SU-DHL-6 (cell line): ENCODE measurements at regions not wholly inside any gene's neighbourhood (a gene's known extent, or its start where the extent isn't known, plus 50 kb on each side); places are given as distances from the start of the nearest gene placed in this dataset.

Experiments used
- H2AFZ ChIP-seq: fragments of 200-600 bp; sonication (generic); 2 replicates; pipeline ENCODE4 v1.6.1; 2014; ENCODE audit warnings: low read depth, mild to moderate bottlenecking, moderate library complexity, mixed read lengths, antibody characterized with exemption, low read length; ENCODE audit not compliant: severe bottlenecking
- H3F3A ChIP-seq: fragments of 200-600 bp; shearing (Covaris generic); 2 replicates; pipeline ENCODE4 v1.6.0; 2016; ENCODE audit warnings: antibody characterized with exemption, mild to moderate bottlenecking; ENCODE audit not compliant: insufficient read depth
- H3K27ac ChIP-seq: fragments of 200-600 bp; sonication (generic); 2 replicates; pipeline ENCODE4 v1.5.1; 2016; ENCODE audit warnings: low read depth, mild to moderate bottlenecking, low read length, moderate library complexity, mixed read lengths
- H3K27me3 ChIP-seq: fragments of 200-600 bp; sonication (generic), shearing (Covaris generic); 2 replicates; pipeline ENCODE4 v1.6.0; 2014; ENCODE audit warnings: mild to moderate bottlenecking, low read length
- H3K36me3 ChIP-seq: fragments of 200-600 bp; sonication (generic); 2 replicates; pipeline ENCODE4 v1.6.1; 2014; ENCODE audit warnings: mild to moderate bottlenecking, low read length, mixed read lengths
- H3K4me2 ChIP-seq: fragments of 300-600, 200-600 bp; shearing (Covaris generic), sonication (generic); 2 replicates; pipeline ENCODE4 v1.6.0; 2014; ENCODE audit warnings: low read length, low read depth, mild to moderate bottlenecking; ENCODE audit not compliant: poor library complexity, severe bottlenecking
- H3K4me3 ChIP-seq: fragments of 200-600 bp; sonication (generic); 2 replicates; pipeline ENCODE4 v1.5.1; 2014; ENCODE audit warnings: antibody characterized with exemption, low read length, mild to moderate bottlenecking, mixed read lengths; ENCODE audit not compliant: insufficient read depth, poor library complexity, severe bottlenecking
- H3K79me2 ChIP-seq: fragments of 200-600 bp; sonication (generic); 2 replicates; pipeline ENCODE4 v1.6.1; 2014; ENCODE audit warnings: mild to moderate bottlenecking, low read length, moderate library complexity; ENCODE audit not compliant: insufficient read depth
- H3K9ac ChIP-seq: fragments of 200-600 bp; sonication (generic); 2 replicates; pipeline ENCODE4 v1.7.0; 2014; ENCODE audit warnings: mild to moderate bottlenecking, low read length
- H3K9me2 ChIP-seq: fragments of 200-600 bp; sonication (generic); replicated peaks from 2 replicates; pipeline ENCODE4 v1.6.1; 2014; ENCODE audit warnings: low read length; ENCODE audit not compliant: insufficient read depth
- H3K9me3 ChIP-seq: fragments of 200-600 bp; sonication (generic); 2 replicates; pipeline ENCODE4 v1.6.1; 2014; ENCODE audit warnings: low read length, mixed read lengths; ENCODE audit not compliant: insufficient read depth
- H4K20me1 ChIP-seq: fragments of 200-600 bp; sonication (generic); 2 replicates; pipeline ENCODE4 v1.6.1; 2014; ENCODE audit warnings: low read depth, mild to moderate bottlenecking, antibody characterized with exemption, low read length, moderate library complexity, mixed read lengths
- CTCF ChIP-seq: fragments of 200-600 bp; sonication (generic); IDR thresholded peaks from one replicate; pipeline ENCODE4 v1.5.1; 2017; ENCODE audit warnings: antibody characterized with exemption, mild to moderate bottlenecking, low read length, moderate library complexity; ENCODE audit not compliant: insufficient read depth, poor library complexity, severe bottlenecking
- EZH2phosphoT487 ChIP-seq: fragments of 200-600 bp; sonication (generic), shearing (Covaris generic); conservative IDR thresholded peaks from 2 replicates; pipeline ENCODE4 v1.6.1; 2018; ENCODE audit warnings: mild to moderate bottlenecking, antibody characterized with exemption, low read length, moderate library complexity, mixed read lengths

DNA sequence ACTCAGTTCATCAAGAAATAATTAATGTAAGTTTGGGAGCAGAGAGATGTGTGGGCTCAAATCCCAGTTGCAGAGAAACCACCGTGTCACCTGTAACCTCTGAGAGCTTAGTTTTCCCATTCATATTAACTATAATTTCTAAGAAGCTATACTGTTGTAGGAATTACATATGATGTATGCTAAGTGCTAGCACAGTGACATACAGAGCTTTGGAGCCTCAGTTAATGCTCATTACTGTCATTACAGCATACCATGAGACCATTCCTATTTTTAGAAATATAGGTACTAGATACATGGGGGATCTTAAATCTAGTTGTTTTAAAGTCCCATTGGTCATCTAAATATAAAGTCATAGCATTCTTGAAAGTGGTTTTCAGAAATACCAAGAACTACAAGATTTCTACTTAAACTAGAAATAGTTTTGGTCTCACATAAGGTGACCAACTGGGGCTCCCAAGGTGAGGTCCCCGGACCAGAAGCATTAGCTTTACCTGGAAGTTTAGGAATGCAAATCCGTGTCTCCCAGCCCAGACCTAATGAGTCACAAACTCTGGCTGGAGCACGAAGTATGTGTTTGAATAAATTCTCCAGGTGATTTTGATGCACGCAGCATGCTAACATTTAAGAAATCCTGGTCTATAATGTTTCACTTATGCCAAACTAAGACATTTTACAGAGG is 144.6 kb downstream of the LACC1 start:
- H3K4me3 ChIP-seq = no peak overlapping the region
- no peak overlapping the region for H3K27ac ChIP-seq
- no peak overlapping the region for H3K4me2 ChIP-seq
- H3K9me3 ChIP-seq = no peaks in the 10 kb centered on the region
- no peaks in the 10 kb centered on the region for H3K36me3 ChIP-seq
- H3K27me3 ChIP-seq = no peaks in the 10 kb centered on the region
- H3K9ac ChIP-seq = no peak overlapping the region
- no peak for TF ChIP-seq EZH2phosphoT487
- TF ChIP-seq CTCF = no peak
- H4K20me1 ChIP-seq = no peaks in the 10 kb centered on the region
- no peaks in the 10 kb centered on the region for H3K79me2 ChIP-seq
- no peaks in the 10 kb centered on the region for H3K9me2 ChIP-seq
- H3F3A ChIP-seq = no peaks in the 10 kb centered on the region
- no peak overlapping the region for H2AFZ ChIP-seq

DNA sequence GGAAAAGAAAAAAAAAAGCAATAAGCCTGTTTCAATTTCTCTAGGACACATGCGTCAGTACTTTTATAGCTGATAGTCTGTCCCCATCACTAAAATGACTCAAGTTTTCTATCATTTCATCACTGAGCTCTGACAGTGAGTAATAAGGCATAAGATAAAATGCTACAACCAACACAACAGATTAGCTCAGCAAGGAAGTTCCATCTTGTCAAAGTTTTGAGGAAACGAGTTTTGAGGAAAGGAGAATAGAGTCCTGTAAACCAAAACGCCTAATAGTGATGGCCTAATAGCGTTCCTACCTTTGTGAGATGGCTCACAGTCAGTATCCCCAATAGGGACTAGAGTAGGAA is 145.1 kb downstream of the LACC1 start:
- Histone ChIP-seq H4K20me1 (no peaks in the 10 kb centered on the region), H3K27ac (no peak overlapping the region), H3K79me2 (no peaks in the 10 kb centered on the region), H3F3A (no peaks in the 10 kb centered on the region), H3K4me2 (no peak overlapping the region), H3K36me3 (no peaks in the 10 kb centered on the region), H3K9me3 (no peaks in the 10 kb centered on the region), H3K9ac (no peak overlapping the region), H3K9me2 (no peaks in the 10 kb centered on the region), H3K4me3 (no peak overlapping the region), H3K27me3 (no peaks in the 10 kb centered on the region), H2AFZ (no peak overlapping the region)
- no peak for TF ChIP-seq CTCF
- no peak for TF ChIP-seq EZH2phosphoT487

- no peaks in the 10 kb centered on the region for H3K9me2 ChIP-seq
- TF ChIP-seq CTCF (no peak), EZH2phosphoT487 (no peak)
- H3K9ac ChIP-seq = no peak overlapping the region
- no peaks in the 10 kb centered on the region for H3K27me3 ChIP-seq
- H3K4me3 ChIP-seq = no peak overlapping the region
- H2AFZ ChIP-seq = no peak overlapping the region
- no peak overlapping the region for H3K27ac ChIP-seq
- no peaks in the 10 kb centered on the region for H3K9me3 ChIP-seq
- H3K36me3 ChIP-seq = no peaks in the 10 kb centered on the region
- no peak overlapping the region for H3K4me2 ChIP-seq
- no peaks in the 10 kb centered on the region for H3F3A ChIP-seq
- no peaks in the 10 kb centered on the region for H3K79me2 ChIP-seq
- H4K20me1 ChIP-seq = no peaks in the 10 kb centered on the region
Measured at GRCh38 chr13:44026194-44026593, 146.5 kb downstream of the LACC1 start.

DNA sequence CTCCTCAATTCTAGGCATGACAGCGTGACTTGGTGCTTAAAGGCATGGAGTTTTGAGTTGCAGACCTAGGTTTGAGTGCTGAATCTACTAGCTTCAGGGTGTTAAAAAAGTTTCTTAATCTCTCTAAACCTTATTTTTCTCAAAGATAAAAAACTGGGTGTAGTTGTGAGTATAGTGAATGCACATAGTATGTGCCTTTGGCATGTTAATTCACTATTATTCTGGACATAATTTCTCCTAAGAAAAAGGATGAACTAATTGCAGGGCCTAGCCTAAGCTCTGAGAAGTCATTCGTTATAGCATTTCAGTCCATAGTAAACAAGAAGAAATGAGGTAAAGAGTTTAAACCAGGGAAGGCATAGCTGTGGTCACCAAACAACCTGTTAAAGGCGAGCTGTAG is 149.0 kb downstream of the LACC1 start:
- H3K9ac ChIP-seq = no peak overlapping the region
- H3K79me2 ChIP-seq = no peaks in the 10 kb centered on the region
- no peak for TF ChIP-seq EZH2phosphoT487
- TF ChIP-seq CTCF = no peak
- no peak overlapping the region for H3K4me3 ChIP-seq
- no peaks in the 10 kb centered on the region for H4K20me1 ChIP-seq
- H3K9me2 ChIP-seq = no peaks in the 10 kb centered on the region
- H3K27ac ChIP-seq = no peak overlapping the region
- H3F3A ChIP-seq = no peaks in the 10 kb centered on the region
- no peaks in the 10 kb centered on the region for H3K9me3 ChIP-seq
- H3K27me3 ChIP-seq = no peaks in the 10 kb centered on the region
- no peak overlapping the region for H2AFZ ChIP-seq
- H3K4me2 ChIP-seq = no peak overlapping the region
- H3K36me3 ChIP-seq = no peaks in the 10 kb centered on the region
